IPS DF 6.9 (cell line): ENCODE measurements at regions not wholly inside any gene's neighbourhood (a gene's known extent, or its start where the extent isn't known, plus 50 kb on each side); places are given as distances from the start of the nearest gene placed in this dataset.

Experiments used
- DNase-seq: peaks from one replicate; pipeline ENCODE4 v3.0.0-alpha.2; 2013; ENCODE audit warnings: low read depth, low spot score
- H3K27ac ChIP-seq: one replicate; pipeline ENCODE4 v1.5.1; 2013; ENCODE audit warnings: low read length, control low read depth
- H3K27me3 ChIP-seq: 2 replicates; pipeline ENCODE4 v1.6.1; 2013; ENCODE audit warnings: mild to moderate bottlenecking, low read length; ENCODE audit not compliant: control insufficient read depth, insufficient read depth
- H3K36me3 ChIP-seq: 2 replicates; pipeline ENCODE4 v1.6.1; 2013; ENCODE audit warnings: low read length; ENCODE audit not compliant: control insufficient read depth, insufficient read depth
- H3K4me1 ChIP-seq: 2 replicates; pipeline ENCODE4 v1.6.1; 2013; ENCODE audit warnings: low read length; ENCODE audit not compliant: control insufficient read depth, insufficient read depth
- H3K4me3 ChIP-seq: 2 replicates; pipeline ENCODE4 v1.5.1; 2013; ENCODE audit warnings: mild to moderate bottlenecking, low read length
- H3K9me3 ChIP-seq: 2 replicates; pipeline ENCODE4 v1.6.1; 2013; ENCODE audit warnings: low read length, inconsistent platforms; ENCODE audit not compliant: control insufficient read depth, insufficient read depth
- WGBS: extraction: QIAGEN DNeasy Blood & Tissue Kit; methylation state at CpG from one replicate; pipeline ENCODE4 v1.1.7; 2013; ENCODE audit warnings: mixed read lengths, missing lambda C conversion rate; ENCODE audit not compliant: insufficient read length, insufficient coverage; 5-methylcytosine and 5-hydroxymethylcytosine counted together

- Histone ChIP-seq H3K27ac (no peak overlapping the region), H3K4me3 (no peak overlapping the region), H3K36me3 (no peaks in the 10 kb centered on the region), H3K4me1 (no peaks in the 10 kb centered on the region), H3K27me3 (no peaks in the 10 kb centered on the region), H3K9me3 (no peaks in the 10 kb centered on the region)
- WGBS: no CpG with 5 or more reads among the region's 2 CpGs
- DNase-seq: no peak
These were observed 203.0 kb upstream of the MIR17HG start for GRCh38 chr13:91144486-91144885.

GRCh38 chr13:91145571-91146205 lies 201.8 kb upstream of the MIR17HG start:
- H3K36me3 ChIP-seq: no peaks in the 10 kb centered on the region
- H3K4me3 ChIP-seq: no peak overlapping the region
- no peaks in the 10 kb centered on the region for H3K27me3 ChIP-seq
- no CpG with 5 or more reads among the region's 2 CpGs for WGBS
- H3K4me1 ChIP-seq: no peaks in the 10 kb centered on the region
- no peak overlapping the region for H3K27ac ChIP-seq
- no peak for DNase-seq
- H3K9me3 ChIP-seq: no peaks in the 10 kb centered on the region

DNA sequence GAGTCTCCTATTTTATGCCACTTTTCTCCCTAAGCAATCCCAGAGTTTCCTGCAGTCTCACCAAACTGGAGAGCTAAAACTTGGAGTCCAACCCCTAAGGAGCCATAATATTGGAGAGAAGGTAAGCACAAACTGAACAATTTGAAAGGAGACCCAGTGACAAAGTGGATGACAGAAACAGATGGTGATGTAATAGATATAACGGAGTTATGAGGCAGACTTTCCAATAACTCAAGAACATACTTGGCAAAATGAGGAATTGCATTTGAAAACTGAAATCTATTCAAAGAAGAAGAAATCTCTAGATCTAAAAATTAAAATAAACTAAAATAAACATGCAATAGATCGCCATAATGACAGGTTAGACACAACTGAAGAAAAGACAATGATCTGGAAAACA lies 200.9 kb upstream of the MIR17HG start:
- H3K27ac ChIP-seq: no peak overlapping the region
- no peak overlapping the region for H3K4me3 ChIP-seq
- H3K36me3 ChIP-seq: no peaks in the 10 kb centered on the region
- no peaks in the 10 kb centered on the region for H3K27me3 ChIP-seq
- WGBS: no CpG with 5 or more reads among the region's 2 CpGs
- no peaks in the 10 kb centered on the region for H3K4me1 ChIP-seq
- no peaks in the 10 kb centered on the region for H3K9me3 ChIP-seq
- DNase-seq: no peak

- H3K4me1 ChIP-seq: no peaks in the 10 kb centered on the region
- H3K9me3 ChIP-seq: no peaks in the 10 kb centered on the region
- H3K36me3 ChIP-seq: no peaks in the 10 kb centered on the region
- H3K27me3 ChIP-seq: no peaks in the 10 kb centered on the region
- no CpG with 5 or more reads among the region's 1 CpG for WGBS
- no peak overlapping the region for H3K4me3 ChIP-seq
- H3K27ac ChIP-seq: no peak overlapping the region
- DNase-seq: no peak
These were observed 199.4 kb upstream of the MIR17HG start for GRCh38 chr13:91148098-91148497.

- Histone ChIP-seq H3K27ac (no peak overlapping the region), H3K9me3 (no peaks in the 10 kb centered on the region), H3K4me3 (no peak overlapping the region), H3K4me1 (peaks cover 2% of the 10 kb centered on the region; the same call in 1 of the 2 replicates), H3K36me3 (no peaks in the 10 kb centered on the region), H3K27me3 (no peaks in the 10 kb centered on the region)
- DNase-seq: no peak
These were observed 195.6 kb upstream of the MIR17HG start for GRCh38 chr13:91151921-91152320.

DNA sequence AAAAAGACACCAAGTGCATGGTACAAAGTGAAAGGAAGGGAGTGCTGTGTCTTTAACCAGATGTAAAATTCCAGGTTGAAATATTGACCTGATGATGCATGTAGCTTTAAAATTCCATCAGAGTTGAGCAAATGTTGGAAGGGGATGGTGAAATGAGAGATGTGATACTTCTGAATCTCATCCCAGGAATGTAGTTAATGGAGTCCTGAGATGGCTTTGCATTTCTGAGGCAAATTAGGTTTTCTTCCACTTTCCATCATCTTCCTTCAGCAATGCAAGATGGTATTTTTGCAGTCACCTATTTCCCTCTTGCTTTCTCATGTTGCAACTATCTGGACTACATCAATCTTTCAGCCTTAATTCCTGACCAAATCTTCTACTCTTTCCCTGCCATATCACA lies 194.1 kb upstream of the MIR17HG start:
- H3K36me3 ChIP-seq: no peaks in the 10 kb centered on the region
- peaks cover 2% of the 10 kb centered on the region; the same call in 1 of the 2 replicates for H3K4me1 ChIP-seq
- no peak overlapping the region for H3K27ac ChIP-seq
- no peak overlapping the region for H3K4me3 ChIP-seq
- H3K27me3 ChIP-seq: no peaks in the 10 kb centered on the region
- no peak for DNase-seq
- no peaks in the 10 kb centered on the region for H3K9me3 ChIP-seq

DNA sequence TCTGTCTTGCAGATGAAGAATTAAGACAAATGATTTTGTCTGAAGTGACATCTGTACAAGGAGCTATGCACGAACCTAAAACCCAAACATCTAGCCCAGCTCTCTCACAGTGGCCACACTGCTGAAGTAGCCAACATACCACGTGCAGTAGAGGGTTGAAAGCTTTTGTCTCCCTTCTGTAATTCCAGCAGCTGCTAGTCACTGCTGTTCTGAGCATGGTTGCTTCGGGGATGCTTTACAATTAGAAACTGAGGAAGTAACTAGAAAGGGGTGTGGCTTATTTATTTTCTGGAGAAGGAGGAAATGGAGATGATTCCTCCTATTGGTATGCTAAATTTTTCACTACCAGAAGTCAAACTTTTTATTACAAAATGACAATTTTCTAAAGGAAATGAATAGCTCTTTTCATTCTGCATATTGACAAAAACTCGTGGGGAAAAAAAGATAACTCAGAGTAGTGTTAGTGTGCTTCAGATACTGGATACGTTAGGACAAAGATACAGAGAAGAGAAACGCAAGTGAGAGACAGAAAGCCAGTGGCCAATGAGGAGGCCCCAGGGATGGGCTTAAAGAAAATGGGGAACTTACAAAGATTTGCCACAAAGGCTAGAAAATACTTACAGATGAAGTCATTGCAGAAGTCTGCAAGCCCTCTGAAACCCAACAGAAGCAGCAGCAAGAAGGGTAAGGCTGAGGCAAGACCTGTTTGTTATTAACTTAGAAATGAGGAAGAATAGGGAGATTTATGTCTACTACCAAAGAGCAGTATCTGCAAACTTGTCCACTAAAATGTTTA lies 192.7 kb upstream of the MIR17HG start:
- WGBS: no CpG with 5 or more reads among the region's 6 CpGs
- no peak overlapping the region for H3K27ac ChIP-seq

GRCh38 chr13:91155512-91156114 lies 191.9 kb upstream of the MIR17HG start:
- no peaks in the 10 kb centered on the region for H3K9me3 ChIP-seq
- DNase-seq: no peak
- H3K4me3 ChIP-seq: no peak overlapping the region
- WGBS: no CpG with 5 or more reads among the region's 5 CpGs
- no peak overlapping the region for H3K27ac ChIP-seq
- H3K27me3 ChIP-seq: no peaks in the 10 kb centered on the region
- H3K36me3 ChIP-seq: no peaks in the 10 kb centered on the region
- peaks cover 2% of the 10 kb centered on the region; the same call in 1 of the 2 replicates for H3K4me1 ChIP-seq

More for the DNA sequence above, 192.7 kb upstream of the MIR17HG start:
- H3K27me3 ChIP-seq: no peaks in the 10 kb centered on the region
- no peaks in the 10 kb centered on the region for H3K36me3 ChIP-seq
- no peak for DNase-seq
- peaks cover 2% of the 10 kb centered on the region; the same call in 1 of the 2 replicates for H3K4me1 ChIP-seq
- H3K4me3 ChIP-seq: no peak overlapping the region
- no peaks in the 10 kb centered on the region for H3K9me3 ChIP-seq

GRCh38 chr13:91157273-91158016 lies 190.0 kb upstream of the MIR17HG start:
- H3K4me3 ChIP-seq: no peak overlapping the region
- H3K27ac ChIP-seq: no peak overlapping the region
- DNase-seq: no peak
- H3K36me3 ChIP-seq: no peaks in the 10 kb centered on the region
- H3K9me3 ChIP-seq: no peaks in the 10 kb centered on the region
- peaks cover 2% of the 10 kb centered on the region; the same call in 1 of the 2 replicates for H3K4me1 ChIP-seq
- WGBS: no CpG with 5 or more reads among the region's 4 CpGs
- no peaks in the 10 kb centered on the region for H3K27me3 ChIP-seq

GRCh38 chr13:91158017-91158395 lies 189.5 kb upstream of the MIR17HG start:
- H3K4me1 ChIP-seq: peaks cover 2% of the 10 kb centered on the region; the same call in 1 of the 2 replicates
- no CpG with 5 or more reads among the region's 4 CpGs for WGBS
- H3K9me3 ChIP-seq: no peaks in the 10 kb centered on the region
- no peak overlapping the region for H3K27ac ChIP-seq
- H3K36me3 ChIP-seq: no peaks in the 10 kb centered on the region
- no peaks in the 10 kb centered on the region for H3K27me3 ChIP-seq
- no peak overlapping the region for H3K4me3 ChIP-seq
- DNase-seq: no peak
